ENCODE measurements at regions not wholly inside any gene's neighbourhood (a gene's known extent, or its start where the extent isn't known, plus 50 kb on each side); places are given as distances from the start of the nearest gene placed in this dataset.

DNA sequence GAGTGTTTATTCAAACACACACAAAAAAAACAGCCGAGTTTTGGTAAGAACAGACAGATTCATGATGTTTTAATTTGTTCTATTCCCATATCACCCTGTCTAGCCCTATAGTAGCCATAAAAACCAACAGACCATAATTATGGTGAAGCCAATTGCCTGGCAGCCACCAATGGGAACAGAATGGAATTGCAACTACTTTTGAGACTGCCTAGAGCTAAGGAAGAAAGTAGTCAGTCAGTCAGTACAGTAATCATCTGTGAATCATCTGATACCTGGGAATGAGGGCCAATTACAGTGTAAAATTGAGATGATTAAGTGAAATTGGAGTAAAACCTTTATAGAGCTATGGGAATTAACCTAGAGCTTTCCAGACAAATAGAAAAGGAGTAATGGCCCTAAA is 952.7 kb upstream of the KCND2 start:
- TF ChIP-seq CTCF (IDR thresholded peaks at IDR 0.05; ENCODE audit: low read depth, low read length, poor library complexity, severe bottlenecking): no peak
- TF ChIP-seq EZH2phosphoT487 (IDR thresholded peaks at IDR 0.05; ENCODE audit: borderline replicate concordance, low read length): no peak

Data from DOHH2 (cell line).